ENCODE measurements at regions not wholly inside any gene's neighbourhood (a gene's known extent, or its start where the extent isn't known, plus 50 kb on each side); places are given as distances from the start of the nearest gene placed in this dataset.

DNA sequence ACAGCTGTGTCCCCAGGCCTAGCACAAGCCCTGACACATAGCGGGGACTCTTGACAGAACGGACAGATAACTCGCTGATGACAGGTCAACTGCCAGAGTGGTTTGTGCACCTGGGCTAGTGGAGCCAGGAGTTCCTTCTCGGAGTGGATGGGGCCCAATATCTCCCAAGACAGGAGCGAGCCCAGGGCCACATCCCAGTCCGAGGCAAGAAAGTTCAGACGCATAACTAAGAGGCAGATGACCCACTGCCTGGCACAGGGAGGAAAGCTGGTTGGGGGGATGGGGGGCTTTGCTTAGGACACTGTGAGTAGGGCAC, 69.6 kb upstream of the ZNF479 start (continued):
- TF ChIP-seq CHD7 (IDR thresholded peaks at IDR 0.05; ENCODE audit: insufficient replicate concordance, low read length) (no peak), SP2 (IDR thresholded peaks at IDR 0.05; ENCODE audit: low read length) (no peak), TAF7 (optimal IDR thresholded peaks at IDR 0.05; ENCODE audit: borderline replicate concordance, low read depth, low read length) (no peak), GTF2F1 (IDR thresholded peaks at IDR 0.05; ENCODE audit: borderline replicate concordance, low read depth, low read length) (no peak), EGR1 (IDR thresholded peaks at IDR 0.05; ENCODE audit: borderline replicate concordance, low read depth, low read length) (no peak), RFX5 (IDR thresholded peaks at IDR 0.05; ENCODE audit: borderline replicate concordance, low read depth, low read length) (no peak)

Data from H1 (cell line).